GM10248 (cell line): ENCODE measurements at regions not wholly inside any gene's neighbourhood (a gene's known extent, or its start where the extent isn't known, plus 50 kb on each side); places are given as distances from the start of the nearest gene placed in this dataset.

Experiments
- CTCF ChIA-PET: fragments of 300-600 bp; sonication (Branson Sonifier 250); formaldehyde crosslinking; extraction: SDS; loops from one replicate; lab custom pipeline; 2021; ENCODE audit warnings: antibody characterized with exemption; lab: Yijun Ruan, JAX
- POLR2A ChIA-PET: fragments of 350-650 bp; sonication (Branson Sonifier 250); formaldehyde crosslinking; extraction: SDS; loops from one replicate; lab custom pipeline; 2020; ENCODE audit warnings: antibody characterized with exemption; lab: Yijun Ruan, JAX
- DNase-seq: peaks from one replicate; pipeline ENCODE4 v3.0.0; 2012; ENCODE audit errors: extremely low spot score
- CTCF ChIP-seq: IDR thresholded peaks from 2 replicates; pipeline ENCODE4 v1.5.1; 2012; ENCODE audit warnings: mild to moderate bottlenecking, low read depth; ENCODE audit errors: extremely low read depth, missing control alignments, control extremely low read depth

GRCh38 chr13:78806457-78806856, 147.5 kb upstream of the OBI1 start:
- CTCF ChIA-PET: interaction anchor here (1.3 kb wide), 1 partner anchor 668 kb away, joined by 3 read pairs; no protein-coding TSS in a partner anchor
- POLR2A ChIA-PET: no interaction called here

GRCh38 chr13:78802912-78803311, 144.0 kb upstream of the OBI1 start:
- no peak for DNase-seq

More at GRCh38 chr13:78806457-78806856, 147.5 kb upstream of the OBI1 start:
- TF ChIP-seq CTCF: peak; percentile 24
- no peak for DNase-seq

GRCh38 chr13:78787190-78787589, 128.2 kb upstream of the OBI1 start:
- ChIA-PET POLR2A (no interaction called here), CTCF (no interaction called here)
- no peak for TF ChIP-seq CTCF
- DNase-seq: no peak

More at GRCh38 chr13:78802912-78803311, 144.0 kb upstream of the OBI1 start:
- CTCF ChIA-PET: interaction anchor here (1.1 kb wide), 1 partner anchor 59 kb away, joined by 3 read pairs; no protein-coding TSS in a partner anchor
- TF ChIP-seq CTCF: no peak
- POLR2A ChIA-PET: no interaction called here

- no peak for DNase-seq
- TF ChIP-seq CTCF: no peak
- ChIA-PET CTCF (no interaction called here), POLR2A (no interaction called here)
Observed at GRCh38 chr13:78786459-78786858, 127.5 kb upstream of the OBI1 start.

- CTCF ChIA-PET: no interaction called here
- no peak for DNase-seq
- POLR2A ChIA-PET: no interaction called here
- no peak for TF ChIP-seq CTCF
Observed at GRCh38 chr13:78785764-78786163, 126.8 kb upstream of the OBI1 start.

GRCh38 chr13:78784014-78784750, 125.2 kb upstream of the OBI1 start:
- DNase-seq: no peak
- CTCF ChIA-PET: interaction anchor here (1.3 kb wide), 1 partner anchor 37 kb away, joined by 3 read pairs; no protein-coding TSS in a partner anchor
- POLR2A ChIA-PET: no interaction called here
- no peak for TF ChIP-seq CTCF
